ENCODE measurements at regions not wholly inside any gene's neighbourhood (a gene's known extent, or its start where the extent isn't known, plus 50 kb on each side); places are given as distances from the start of the nearest gene placed in this dataset.

DNA sequence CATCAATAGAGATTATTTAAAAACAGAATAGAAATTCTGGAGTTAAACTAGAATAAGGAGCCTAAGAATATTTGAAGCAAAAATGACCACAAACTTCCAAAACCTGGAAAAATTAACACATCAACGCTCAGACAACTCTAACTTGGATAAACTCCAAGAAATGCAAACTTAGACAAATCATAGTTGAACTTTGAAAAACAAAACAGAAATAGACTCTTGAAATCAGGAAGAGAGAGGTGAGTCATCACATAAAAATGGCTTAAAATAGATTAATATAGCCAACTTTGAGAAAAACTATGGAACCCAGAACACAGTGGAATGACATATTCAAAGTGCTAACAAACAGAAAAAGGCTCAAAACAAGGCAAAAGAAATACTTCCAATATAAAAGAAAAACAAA, 974.2 kb downstream of the JRKL start:
- H3K9me3 ChIP-seq (ENCODE audit: control insufficient read depth in 4 of 4, low read length in 3 of 4): peaks cover 0 to 4% (median under 1%) of the 10 kb centered on the region in 4 donors
- WGBS: 43% methylated on average over 1 of the region's 1 CpG
- no peaks in the 10 kb centered on the region for H3K36me3 ChIP-seq (ENCODE audit: control insufficient read depth in 4 of 4, insufficient read depth in 3 of 4, low read depth in 1 of 4, low read length in 3 of 4)
- H3K9ac ChIP-seq (ENCODE audit: low read depth in 1 of 2, low read length in 2 of 2): no peak overlapping the region
- H3K27me3 ChIP-seq (ENCODE audit: control insufficient read depth in 4 of 4, insufficient read depth in 4 of 4, low read length in 3 of 4): peaks cover 0 to 3% (median 0%) of the 10 kb centered on the region in 4 donors
- TF ChIP-seq REST (IDR thresholded peaks at IDR 0.05) (no peak), GABPA (IDR thresholded peaks at IDR 0.05 in 1 of 2, conservative IDR thresholded peaks at IDR 0.05 in 1 of 2) (no peak), RXRA (IDR thresholded peaks at IDR 0.05) (no peak), JUND (IDR thresholded peaks at IDR 0.05) (no peak), HNF4A (conservative IDR thresholded peaks at IDR 0.05) (no peak), FOXA1 (IDR thresholded peaks at IDR 0.05) (no peak), SP1 (IDR thresholded peaks at IDR 0.05) (no peak), NR2F2 (IDR thresholded peaks at IDR 0.05) (no peak), CTCF (IDR thresholded peaks at IDR 0.05; ENCODE audit: low read depth, low read length, missing input control) (no peak), ATF3 (IDR thresholded peaks at IDR 0.05) (no peak), RAD21 (IDR thresholded peaks at IDR 0.05) (no peak), TAF1 (conservative IDR thresholded peaks at IDR 0.05) (no peak), FOXA2 (IDR thresholded peaks at IDR 0.05) (no peak), YY1 (IDR thresholded peaks at IDR 0.05) (no peak), HNF4G (IDR thresholded peaks at IDR 0.05) (no peak)
- TF ChIP-seq, protein P1, sequence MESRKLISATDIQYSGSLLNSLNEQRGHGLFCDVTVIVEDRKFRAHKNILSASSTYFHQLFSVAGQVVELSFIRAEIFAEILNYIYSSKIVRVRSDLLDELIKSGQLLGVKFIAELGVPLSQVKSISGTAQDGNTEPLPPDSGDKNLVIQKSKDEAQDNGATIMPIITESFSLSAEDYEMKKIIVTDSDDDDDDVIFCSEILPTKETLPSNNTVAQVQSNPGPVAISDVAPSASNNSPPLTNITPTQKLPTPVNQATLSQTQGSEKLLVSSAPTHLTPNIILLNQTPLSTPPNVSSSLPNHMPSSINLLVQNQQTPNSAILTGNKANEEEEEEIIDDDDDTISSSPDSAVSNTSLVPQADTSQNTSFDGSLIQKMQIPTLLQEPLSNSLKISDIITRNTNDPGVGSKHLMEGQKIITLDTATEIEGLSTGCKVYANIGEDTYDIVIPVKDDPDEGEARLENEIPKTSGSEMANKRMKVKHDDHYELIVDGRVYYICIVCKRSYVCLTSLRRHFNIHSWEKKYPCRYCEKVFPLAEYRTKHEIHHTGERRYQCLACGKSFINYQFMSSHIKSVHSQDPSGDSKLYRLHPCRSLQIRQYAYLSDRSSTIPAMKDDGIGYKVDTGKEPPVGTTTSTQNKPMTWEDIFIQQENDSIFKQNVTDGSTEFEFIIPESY (IDR thresholded peaks at IDR 0.05): no peak
- H3K4me1 ChIP-seq (ENCODE audit: control insufficient read depth in 4 of 4, insufficient read depth in 4 of 4, low read length in 3 of 4): no peaks in the 10 kb centered on the region
- no peak overlapping the region for H3K27ac ChIP-seq (ENCODE audit: low read depth in 1 of 2, low read length in 2 of 2)
- DNase-seq (ENCODE audit: low spot score): no peak
- no peak overlapping the region for H3K4me3 ChIP-seq (ENCODE audit: low read depth in 1 of 3, low read length in 3 of 3)

- Histone ChIP-seq H3K4me1 (ENCODE audit: control insufficient read depth in 4 of 4, insufficient read depth in 4 of 4, low read length in 3 of 4) (no peaks in the 10 kb centered on the region), H3K4me3 (ENCODE audit: low read depth in 1 of 3, low read length in 3 of 3) (no peak overlapping the region), H3K27ac (ENCODE audit: low read depth in 1 of 2, low read length in 2 of 2) (no peak overlapping the region), H3K27me3 (ENCODE audit: control insufficient read depth in 4 of 4, insufficient read depth in 4 of 4, low read length in 3 of 4) (peaks cover 0 to 3% (median 0%) of the 10 kb centered on the region in 4 donors), H3K36me3 (ENCODE audit: control insufficient read depth in 4 of 4, insufficient read depth in 3 of 4, low read depth in 1 of 4, low read length in 3 of 4) (no peaks in the 10 kb centered on the region), H3K9me3 (ENCODE audit: control insufficient read depth in 4 of 4, low read length in 3 of 4) (peaks cover 0 to 4% (median 3%) of the 10 kb centered on the region in 4 donors), H3K9ac (ENCODE audit: low read depth in 1 of 2, low read length in 2 of 2) (no peak overlapping the region)
- WGBS: 80% methylated on average over 10 of the region's 10 CpGs
- TF ChIP-seq MAX (IDR thresholded peaks at IDR 0.05) (no peak), ATF3 (IDR thresholded peaks at IDR 0.05) (no peak), JUND (IDR thresholded peaks at IDR 0.05) (no peak)
- DNase-seq (ENCODE audit: low spot score): no peak
Observed at GRCh38 chr11:97367406-97368083, 977.7 kb downstream of the JRKL start.
